ENCODE measurements at regions not wholly inside any gene's neighbourhood (a gene's known extent, or its start where the extent isn't known, plus 50 kb on each side); places are given as distances from the start of the nearest gene placed in this dataset.

DNA sequence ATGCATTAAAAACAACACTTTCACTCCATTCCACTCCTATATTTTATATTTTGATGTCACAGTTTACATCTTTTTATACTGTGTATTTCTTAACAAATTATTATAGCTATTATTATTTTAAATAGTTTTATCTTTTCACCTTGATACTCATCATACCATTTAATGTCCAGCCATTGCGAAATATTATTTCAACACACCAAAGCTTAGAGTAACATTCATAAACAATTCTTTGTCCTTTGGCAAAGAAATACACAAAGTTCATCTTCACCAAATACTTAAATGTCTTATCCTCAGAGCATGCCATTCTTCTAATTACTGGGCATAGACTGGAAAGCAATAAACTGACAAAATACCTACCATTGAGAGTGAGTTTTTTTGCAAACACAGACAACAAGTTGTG lies 1963.4 kb upstream of the FLRT2 start:
- 29% methylated on average over 1 of the region's 1 CpG for WGBS (ENCODE audit: insufficient coverage, low coverage, low lambda C conversion rate, missing lambda C conversion rate)
- DNase-seq = no peak
- Histone ChIP-seq H3K9me3 (no peaks in the 10 kb centered on the region), H3K4me1 (no peaks in the 10 kb centered on the region), H3K36me3 (no peaks in the 10 kb centered on the region), H3K27ac (no peak overlapping the region), H3K4me3 (no peak overlapping the region), H3K27me3 (no peaks in the 10 kb centered on the region)
- TF ChIP-seq, protein P1, sequence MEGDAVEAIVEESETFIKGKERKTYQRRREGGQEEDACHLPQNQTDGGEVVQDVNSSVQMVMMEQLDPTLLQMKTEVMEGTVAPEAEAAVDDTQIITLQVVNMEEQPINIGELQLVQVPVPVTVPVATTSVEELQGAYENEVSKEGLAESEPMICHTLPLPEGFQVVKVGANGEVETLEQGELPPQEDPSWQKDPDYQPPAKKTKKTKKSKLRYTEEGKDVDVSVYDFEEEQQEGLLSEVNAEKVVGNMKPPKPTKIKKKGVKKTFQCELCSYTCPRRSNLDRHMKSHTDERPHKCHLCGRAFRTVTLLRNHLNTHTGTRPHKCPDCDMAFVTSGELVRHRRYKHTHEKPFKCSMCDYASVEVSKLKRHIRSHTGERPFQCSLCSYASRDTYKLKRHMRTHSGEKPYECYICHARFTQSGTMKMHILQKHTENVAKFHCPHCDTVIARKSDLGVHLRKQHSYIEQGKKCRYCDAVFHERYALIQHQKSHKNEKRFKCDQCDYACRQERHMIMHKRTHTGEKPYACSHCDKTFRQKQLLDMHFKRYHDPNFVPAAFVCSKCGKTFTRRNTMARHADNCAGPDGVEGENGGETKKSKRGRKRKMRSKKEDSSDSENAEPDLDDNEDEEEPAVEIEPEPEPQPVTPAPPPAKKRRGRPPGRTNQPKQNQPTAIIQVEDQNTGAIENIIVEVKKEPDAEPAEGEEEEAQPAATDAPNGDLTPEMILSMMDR (IDR thresholded peaks at IDR 0.05) = no peak
- no peak for TF ChIP-seq POLR2A (IDR thresholded peaks at IDR 0.05)
- no peak for ATAC-seq
- intact Hi-C loops (cut with DNase I) = no loop called here

DNA sequence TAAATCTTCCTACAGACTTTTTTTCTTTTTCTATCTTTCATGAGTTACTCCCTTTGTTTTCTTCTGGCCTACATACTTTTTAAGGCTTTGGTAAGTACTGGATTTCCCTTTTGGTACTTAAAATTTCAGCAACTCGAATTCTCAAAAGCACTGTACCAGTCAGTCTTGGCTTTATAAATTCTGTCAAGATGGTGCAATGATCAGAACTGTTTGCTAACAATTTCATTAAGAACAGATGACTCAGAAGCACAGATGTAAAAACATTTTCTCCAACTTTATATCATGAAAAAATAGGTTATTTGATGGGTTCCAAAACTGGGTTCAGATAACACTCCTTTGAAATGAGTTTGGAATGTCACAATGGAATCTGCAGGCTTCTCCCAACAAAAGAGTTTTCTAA lies 1961.8 kb upstream of the FLRT2 start:
- no peaks in the 10 kb centered on the region for H3K27me3 ChIP-seq
- no peaks in the 10 kb centered on the region for H3K36me3 ChIP-seq
- H3K9me3 ChIP-seq = no peaks in the 10 kb centered on the region
- no peaks in the 10 kb centered on the region for H3K4me1 ChIP-seq
- no peak overlapping the region for H3K27ac ChIP-seq
- DNase-seq (no peak), ATAC-seq (no peak)
- H3K4me3 ChIP-seq = no peak overlapping the region
- TF ChIP-seq, protein P1 (IDR thresholded peaks at IDR 0.05) = no peak
- no peak for TF ChIP-seq POLR2A (IDR thresholded peaks at IDR 0.05)
- 32% methylated on average over 1 of the region's 1 CpG for WGBS (ENCODE audit: insufficient coverage, low coverage, low lambda C conversion rate, missing lambda C conversion rate)
- intact Hi-C loops (cut with DNase I) = no loop called here

DNA sequence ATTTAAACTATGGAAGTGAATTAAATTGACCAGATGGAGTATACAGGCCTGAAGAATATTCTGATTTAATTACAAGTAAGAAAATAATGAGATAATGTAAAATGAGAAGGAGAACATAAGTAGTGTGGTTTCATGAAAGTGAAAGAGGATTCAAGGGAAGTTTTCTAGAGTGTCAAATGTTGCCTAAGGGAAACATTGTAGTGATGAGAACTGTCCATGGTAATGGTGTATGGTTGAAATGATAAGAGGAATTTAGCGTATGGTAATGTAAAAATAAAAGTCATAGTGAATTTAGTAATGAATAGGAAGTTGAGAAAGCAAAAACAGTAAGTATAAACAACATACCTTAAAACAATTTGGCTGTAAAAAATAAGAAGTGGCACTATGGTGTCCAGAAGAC lies 1954.6 kb upstream of the FLRT2 start:
- no peaks in the 10 kb centered on the region for H3K9me3 ChIP-seq
- no peaks in the 10 kb centered on the region for H3K27me3 ChIP-seq
- DNase-seq (no peak), ATAC-seq (no peak)
- H3K36me3 ChIP-seq = no peaks in the 10 kb centered on the region
- intact Hi-C loops (cut with DNase I) = no loop called here
- H3K27ac ChIP-seq = no peak overlapping the region
- no peak overlapping the region for H3K4me3 ChIP-seq
- WGBS (ENCODE audit: insufficient coverage, low coverage, low lambda C conversion rate, missing lambda C conversion rate) = 29% methylated on average over 1 of the region's 1 CpG
- TF ChIP-seq, protein P1 (IDR thresholded peaks at IDR 0.05) = no peak
- TF ChIP-seq POLR2A (IDR thresholded peaks at IDR 0.05) = no peak
- no peaks in the 10 kb centered on the region for H3K4me1 ChIP-seq

DNA sequence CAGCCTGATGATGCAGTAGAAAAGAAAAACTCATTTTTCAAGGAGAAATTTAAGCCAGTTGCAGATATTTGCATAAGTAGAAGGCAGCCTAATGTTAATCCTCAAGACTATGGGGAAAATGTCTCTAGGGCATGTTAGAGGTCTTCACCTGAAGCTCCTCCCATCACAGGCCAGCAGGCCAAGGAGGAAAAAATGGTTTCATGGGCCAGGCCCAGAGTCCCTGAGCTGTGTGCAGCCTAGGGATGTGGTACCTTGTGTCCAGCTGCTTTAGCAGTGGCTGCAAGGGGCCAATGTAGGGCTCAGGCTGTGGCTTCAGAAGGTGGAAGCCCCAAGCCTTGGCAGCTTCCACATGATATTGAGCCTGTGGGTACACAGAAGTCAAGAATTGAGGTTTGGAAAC lies 1946.7 kb upstream of the FLRT2 start:
- Histone ChIP-seq H3K36me3 (no peaks in the 10 kb centered on the region), H3K4me3 (no peak overlapping the region), H3K4me1 (no peaks in the 10 kb centered on the region), H3K9me3 (no peaks in the 10 kb centered on the region), H3K27ac (no peak overlapping the region), H3K27me3 (no peaks in the 10 kb centered on the region)
- no peak for DNase-seq
- no peak for TF ChIP-seq POLR2A (IDR thresholded peaks at IDR 0.05)
- TF ChIP-seq, protein P1 (IDR thresholded peaks at IDR 0.05) = no peak
- no peak for ATAC-seq
- intact Hi-C loops (cut with DNase I) = no loop called here

DNA sequence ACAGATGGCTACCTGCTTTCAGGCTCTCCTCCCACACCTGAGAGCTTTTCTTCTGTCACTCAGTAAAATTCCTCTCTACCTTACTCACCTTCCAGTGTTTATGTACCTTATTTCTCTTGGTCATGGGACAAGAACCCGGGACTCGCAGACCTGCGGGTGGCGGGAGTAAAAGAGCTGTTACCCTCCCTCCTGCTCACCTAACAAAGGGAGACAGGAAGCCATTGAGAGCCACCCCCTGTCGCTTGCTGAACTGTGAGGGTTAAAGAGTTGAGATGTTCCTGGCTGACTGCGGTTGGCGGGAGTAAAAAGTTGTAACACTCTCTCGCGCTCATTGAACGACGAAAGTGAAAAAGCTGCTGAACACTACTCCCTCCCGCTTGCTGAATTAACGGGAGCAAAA lies 1935.1 kb upstream of the FLRT2 start:
- TF ChIP-seq, protein P1 (IDR thresholded peaks at IDR 0.05) = no peak
- TF ChIP-seq POLR2A (IDR thresholded peaks at IDR 0.05) = no peak
- Histone ChIP-seq H3K4me1 (no peaks in the 10 kb centered on the region), H3K36me3 (no peaks in the 10 kb centered on the region), H3K4me3 (no peak overlapping the region), H3K27me3 (no peaks in the 10 kb centered on the region), H3K9me3 (no peaks in the 10 kb centered on the region), H3K27ac (no peak overlapping the region)
- ATAC-seq = no peak
- WGBS (ENCODE audit: insufficient coverage, low coverage, low lambda C conversion rate, missing lambda C conversion rate) = 85% methylated on average over 13 of the region's 13 CpGs
- intact Hi-C loops (cut with DNase I) = no loop called here
- DNase-seq = no peak
